Astrocyte (in vitro differentiated cells and primary cell): ENCODE measurements at regions not wholly inside any gene's neighbourhood (a gene's known extent, or its start where the extent isn't known, plus 50 kb on each side); places are given as distances from the start of the nearest gene placed in this dataset.

Source experiments
- DNase-seq: peaks from one replicate; pipeline ENCODE4 v3.0.0-alpha.2; 2010; ENCODE audit warnings: low read depth
- FAIRE-seq: peaks from 2 replicates; lab custom pipeline; 2011; peaks lifted over from hg19 to GRCh38; lab: Jason Lieb, UNC
- H2AFZ ChIP-seq: 2 replicates; pipeline ENCODE4 v1.6.0; 2012; ENCODE audit warnings: low read depth, low read length, inconsistent platforms
- H3K27ac ChIP-seq: 2 replicates; pipeline ENCODE4 v1.5.1; 2011; ENCODE audit warnings: low read depth, low read length, inconsistent platforms
- H3K27me3 ChIP-seq: 2 replicates; pipeline ENCODE4 v1.6.0; 2011; ENCODE audit warnings: low read length, inconsistent platforms; ENCODE audit not compliant: insufficient read depth
- H3K36me3 ChIP-seq: 2 replicates; pipeline ENCODE4 v1.5.1; 2011; ENCODE audit warnings: low read length, inconsistent platforms; ENCODE audit not compliant: insufficient read depth
- H3K4me1 ChIP-seq: 2 replicates; pipeline ENCODE4 v1.5.1; 2011; ENCODE audit warnings: low read length, inconsistent platforms; ENCODE audit not compliant: insufficient read depth
- H3K4me2 ChIP-seq: 2 replicates; pipeline ENCODE4 v1.6.0; 2012; ENCODE audit warnings: low read length, inconsistent platforms
- H3K4me3 ChIP-seq: 2 replicates; pipeline ENCODE4 v1.5.1; 2011; ENCODE audit warnings: low read depth, mild to moderate bottlenecking, low read length, inconsistent platforms; ENCODE audit not compliant: insufficient read depth
- H3K79me2 ChIP-seq: 2 replicates; pipeline ENCODE4 v1.6.0; 2012; ENCODE audit warnings: mild to moderate bottlenecking, low read length, inconsistent platforms; ENCODE audit not compliant: insufficient read depth
- H3K9ac ChIP-seq: 2 replicates; pipeline ENCODE4 v1.6.0; 2012; ENCODE audit warnings: mild to moderate bottlenecking, low read length, inconsistent platforms
- H3K9me3 ChIP-seq: 2 replicates; pipeline ENCODE4 v1.5.1; 2012; ENCODE audit warnings: low read depth, mild to moderate bottlenecking, low read length, inconsistent platforms; ENCODE audit not compliant: insufficient read depth
- H4K20me1 ChIP-seq: 2 replicates; pipeline ENCODE4 v1.6.0; 2012; ENCODE audit warnings: low read length, inconsistent platforms; ENCODE audit not compliant: insufficient read depth
- H3K27ac Mint-ChIP-seq: one replicate; pipeline ENCODE4 v1.8.0; 2021; ENCODE audit warnings: mild to moderate bottlenecking, mixed read lengths; ENCODE audit not compliant: unreplicated experiment
- H3K27me3 Mint-ChIP-seq: one replicate; pipeline ENCODE4 v1.8.0; 2021; ENCODE audit warnings: low read depth, mixed read lengths; ENCODE audit not compliant: unreplicated experiment
- H3K36me3 Mint-ChIP-seq: one replicate; pipeline ENCODE4 v1.8.0; 2021; ENCODE audit warnings: low read depth, mixed read lengths; ENCODE audit not compliant: unreplicated experiment
- H3K4me1 Mint-ChIP-seq: one replicate; pipeline ENCODE4 v1.8.0; 2021; ENCODE audit warnings: low read depth, mixed read lengths; ENCODE audit not compliant: unreplicated experiment
- H3K4me3 Mint-ChIP-seq: one replicate; pipeline ENCODE4 v1.8.0; 2021; ENCODE audit warnings: mild to moderate bottlenecking, moderate library complexity, mixed read lengths; ENCODE audit not compliant: unreplicated experiment
- H3K9me3 Mint-ChIP-seq: one replicate; pipeline ENCODE4 v1.8.0; 2021; ENCODE audit warnings: mild to moderate bottlenecking, mixed read lengths; ENCODE audit not compliant: unreplicated experiment
- EZH2 ChIP-seq: IDR thresholded peaks from 2 replicates; pipeline ENCODE4 v1.6.1; 2012; ENCODE audit warnings: mild to moderate bottlenecking, low read length, inconsistent platforms; ENCODE audit not compliant: insufficient read depth
- TF ChIP-seq, protein P1 (sequence below): IDR thresholded peaks from 2 replicates; pipeline ENCODE4 v1.5.1; 2011; ENCODE audit warnings: low read depth, mild to moderate bottlenecking, inconsistent platforms, low read length, moderate library complexity; ENCODE audit not compliant: insufficient read depth

DNA sequence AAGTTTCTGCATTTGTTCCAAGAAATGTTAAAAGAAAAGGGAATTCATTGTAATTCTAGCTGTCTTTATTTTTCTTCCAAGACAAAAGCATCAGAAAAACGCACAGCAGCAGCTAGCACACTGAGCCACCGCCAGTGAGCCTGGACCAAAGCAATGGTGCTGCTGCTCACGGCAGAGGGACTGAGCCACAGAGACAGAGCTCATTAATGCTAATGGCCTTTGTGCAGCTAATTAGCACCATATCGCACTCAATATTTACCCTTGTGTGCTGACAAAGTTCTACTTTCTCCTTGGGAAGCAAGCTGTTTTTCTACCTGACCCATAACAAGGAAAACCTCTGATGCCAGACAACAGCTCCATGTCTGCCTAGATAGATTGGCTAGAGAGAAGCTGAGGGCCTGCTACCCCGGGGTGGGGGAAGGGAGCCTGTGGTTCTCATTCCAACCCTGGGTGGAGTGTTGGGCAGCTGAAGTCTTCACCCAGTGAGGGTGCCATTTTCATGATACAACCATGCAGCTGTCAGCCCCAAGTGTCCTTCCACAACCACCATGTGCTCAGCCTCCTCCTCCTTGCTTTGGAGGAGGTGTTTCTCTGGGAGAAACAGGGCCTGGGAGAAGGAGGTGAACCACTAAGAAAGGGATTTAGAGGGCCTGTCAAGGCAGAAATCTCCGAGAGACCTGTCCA, 131.1 kb upstream of the NCAM1 start:
- H3K27me3 Mint-ChIP-seq, result peaks cover 22% of the 10 kb centered on the region
- H3K4me1 Mint-ChIP-seq, result peaks cover 3% of the 10 kb centered on the region
- H3K4me1 ChIP-seq, result no peaks in the 10 kb centered on the region
- H2AFZ ChIP-seq, result no peak overlapping the region
- H3K4me3 ChIP-seq, result no peak overlapping the region
- H3K36me3 Mint-ChIP-seq, result no peaks in the 10 kb centered on the region
- peaks cover 9% of the 10 kb centered on the region for H3K9me3 Mint-ChIP-seq
- no peak overlapping the region for H3K4me3 Mint-ChIP-seq
- no peaks in the 10 kb centered on the region for H3K36me3 ChIP-seq
- no peaks in the 10 kb centered on the region for H3K9me3 ChIP-seq
- no peaks in the 10 kb centered on the region for H4K20me1 ChIP-seq
- H3K4me2 ChIP-seq, result no peak overlapping the region
- no peak for TF ChIP-seq EZH2
- TF ChIP-seq, protein P1, sequence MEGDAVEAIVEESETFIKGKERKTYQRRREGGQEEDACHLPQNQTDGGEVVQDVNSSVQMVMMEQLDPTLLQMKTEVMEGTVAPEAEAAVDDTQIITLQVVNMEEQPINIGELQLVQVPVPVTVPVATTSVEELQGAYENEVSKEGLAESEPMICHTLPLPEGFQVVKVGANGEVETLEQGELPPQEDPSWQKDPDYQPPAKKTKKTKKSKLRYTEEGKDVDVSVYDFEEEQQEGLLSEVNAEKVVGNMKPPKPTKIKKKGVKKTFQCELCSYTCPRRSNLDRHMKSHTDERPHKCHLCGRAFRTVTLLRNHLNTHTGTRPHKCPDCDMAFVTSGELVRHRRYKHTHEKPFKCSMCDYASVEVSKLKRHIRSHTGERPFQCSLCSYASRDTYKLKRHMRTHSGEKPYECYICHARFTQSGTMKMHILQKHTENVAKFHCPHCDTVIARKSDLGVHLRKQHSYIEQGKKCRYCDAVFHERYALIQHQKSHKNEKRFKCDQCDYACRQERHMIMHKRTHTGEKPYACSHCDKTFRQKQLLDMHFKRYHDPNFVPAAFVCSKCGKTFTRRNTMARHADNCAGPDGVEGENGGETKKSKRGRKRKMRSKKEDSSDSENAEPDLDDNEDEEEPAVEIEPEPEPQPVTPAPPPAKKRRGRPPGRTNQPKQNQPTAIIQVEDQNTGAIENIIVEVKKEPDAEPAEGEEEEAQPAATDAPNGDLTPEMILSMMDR, result no peak
- H3K9ac ChIP-seq, result no peak overlapping the region
- FAIRE-seq (no peak), DNase-seq (no peak)
- no peaks in the 10 kb centered on the region for H3K27me3 ChIP-seq
- H3K27ac Mint-ChIP-seq, result no peak overlapping the region
- H3K79me2 ChIP-seq, result no peaks in the 10 kb centered on the region
- no peak overlapping the region for H3K27ac ChIP-seq

DNA sequence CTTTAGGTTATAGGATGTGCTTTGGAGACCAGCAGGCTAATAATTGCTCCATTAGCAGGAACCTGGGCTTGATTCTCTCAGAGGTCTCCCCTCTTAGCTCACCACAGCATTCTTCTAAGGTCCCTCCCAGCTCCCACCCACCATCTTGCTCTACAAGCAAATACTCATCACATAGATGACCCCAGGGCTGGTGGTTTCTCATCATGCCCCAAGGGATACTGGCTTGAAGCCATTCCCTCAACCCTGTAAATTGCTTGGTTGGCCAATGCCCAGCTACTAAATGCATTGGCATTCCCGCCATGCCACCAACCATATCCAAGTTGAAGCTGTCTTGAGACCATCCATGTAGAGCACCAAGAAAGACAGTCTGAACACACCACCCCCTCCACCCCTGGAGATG, 130.2 kb upstream of the NCAM1 start:
- H3K9ac ChIP-seq, result no peak overlapping the region
- no peaks in the 10 kb centered on the region for H3K9me3 ChIP-seq
- FAIRE-seq, result no peak
- H3K27ac ChIP-seq, result no peak overlapping the region
- Mint-ChIP-seq H3K4me3 (no peak overlapping the region), H3K27me3 (peaks cover 27% of the 10 kb centered on the region), H3K27ac (no peak overlapping the region), H3K9me3 (peaks cover 5% of the 10 kb centered on the region), H3K36me3 (no peaks in the 10 kb centered on the region), H3K4me1 (peaks cover 6% of the 10 kb centered on the region)
- H3K27me3 ChIP-seq, result no peaks in the 10 kb centered on the region
- H3K4me2 ChIP-seq, result no peak overlapping the region
- no peaks in the 10 kb centered on the region for H3K4me1 ChIP-seq
- H2AFZ ChIP-seq, result no peak overlapping the region
- H3K4me3 ChIP-seq, result no peak overlapping the region
- no peak for DNase-seq
- no peaks in the 10 kb centered on the region for H3K36me3 ChIP-seq
- TF ChIP-seq, protein P1, result no peak
- TF ChIP-seq EZH2, result no peak
- no peaks in the 10 kb centered on the region for H4K20me1 ChIP-seq
- no peaks in the 10 kb centered on the region for H3K79me2 ChIP-seq
